ENCODE measurements at regions not wholly inside any gene's neighbourhood (a gene's known extent, or its start where the extent isn't known, plus 50 kb on each side); places are given as distances from the start of the nearest gene placed in this dataset.
"Not testable (repeated sequence)": the region's sequence is repeated elsewhere in the genome, so short reads cannot be mapped to it uniquely, and the experiment has no call there.

DNA sequence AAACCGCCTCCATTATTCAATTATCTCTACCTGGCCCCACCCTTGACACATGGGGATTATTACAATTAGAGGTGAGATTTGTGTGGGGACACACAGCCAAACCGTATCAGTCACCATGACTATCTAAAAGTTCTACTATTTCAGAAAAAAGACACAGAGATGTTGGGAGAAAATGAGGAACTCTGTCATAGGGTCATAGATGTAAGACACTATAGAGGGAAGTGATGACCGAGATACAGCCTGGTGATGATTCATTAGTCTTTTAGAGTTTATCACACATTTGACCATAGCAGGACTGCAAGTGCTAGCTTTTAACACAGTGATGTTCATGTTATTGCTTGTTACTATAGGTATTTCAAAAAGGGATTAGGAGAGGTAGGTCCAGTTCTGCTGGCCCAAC, 357.0 kb upstream of the AADAT start:
- TF ChIP-seq ZNF274 (IDR thresholded peaks at IDR 0.05; ENCODE audit: low read depth, low read length) (no peak), YY1 (IDR thresholded peaks at IDR 0.05; ENCODE audit: insufficient read depth, insufficient read length) (no peak), SUZ12 (IDR thresholded peaks at IDR 0.05; ENCODE audit: extremely low read depth, insufficient read depth, insufficient read length) (no peak)
- no peaks in the 10 kb centered on the region for H3K9me3 ChIP-seq (ENCODE audit: insufficient read depth, low read length)
- no peak overlapping the region for H3K9ac ChIP-seq (ENCODE audit: insufficient read length, low read depth)
- no peak for DNase-seq (ENCODE audit: low read depth, low spot score)
- H3K4me3 ChIP-seq (ENCODE audit: insufficient read length, low read depth) = no peak overlapping the region
- H3K36me3 ChIP-seq (ENCODE audit: insufficient read depth, insufficient read length, low read length) = no peaks in the 10 kb centered on the region
- no peaks in the 10 kb centered on the region for H3K27me3 ChIP-seq (ENCODE audit: insufficient read depth, insufficient read length)
- no peaks in the 10 kb centered on the region for H3K4me1 ChIP-seq (ENCODE audit: insufficient read depth, insufficient read length)

DNA sequence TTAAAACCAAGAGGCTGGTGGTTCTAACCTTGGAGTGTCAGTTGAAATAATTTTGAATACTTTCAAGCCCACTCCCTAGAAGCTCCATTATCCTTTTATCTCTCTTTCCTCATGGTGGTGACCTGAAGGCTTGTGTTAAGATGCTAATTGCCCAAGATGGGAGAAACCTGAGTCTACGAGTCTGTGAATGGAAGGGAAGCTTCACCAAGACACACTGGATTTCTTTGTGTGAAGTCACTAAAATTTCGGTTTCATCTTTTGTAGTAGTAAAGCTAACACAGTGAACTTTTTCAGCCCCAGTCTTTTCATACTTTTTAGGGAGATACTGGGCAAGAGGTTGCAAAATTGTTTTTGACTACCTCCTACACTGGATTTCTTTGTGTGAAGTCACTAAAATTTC, 351.4 kb upstream of the AADAT start:
- DNase-seq (ENCODE audit: low read depth, low spot score) = not testable (repeated sequence)

DNA sequence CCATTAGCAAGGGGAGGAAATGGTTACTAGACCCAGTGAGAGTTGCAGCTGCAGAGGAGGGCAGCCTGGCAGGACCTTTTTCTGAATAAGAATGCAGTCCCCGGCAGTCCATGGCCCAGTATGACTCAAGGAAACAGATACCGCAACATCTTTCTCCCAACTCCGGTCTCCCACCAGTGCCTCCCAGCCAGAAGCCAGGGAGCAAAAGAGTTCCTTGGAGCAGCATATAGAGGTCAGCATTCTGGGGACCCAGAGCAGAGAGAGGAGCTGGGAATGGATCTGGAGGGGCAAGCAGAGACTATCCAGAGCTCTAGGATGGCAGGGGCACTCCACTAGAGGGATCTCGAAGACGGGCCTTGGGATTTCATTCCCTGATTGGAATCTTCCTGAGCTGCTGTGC, 339.2 kb upstream of the AADAT start:
- Histone ChIP-seq H3K27me3 (ENCODE audit: insufficient read depth, insufficient read length) (no peaks in the 10 kb centered on the region), H3K4me3 (ENCODE audit: insufficient read length, low read depth) (no peak overlapping the region), H3K9me3 (ENCODE audit: insufficient read depth, low read length) (no peaks in the 10 kb centered on the region), H3K9ac (ENCODE audit: insufficient read length, low read depth) (no peak overlapping the region), H3K4me1 (ENCODE audit: insufficient read depth, insufficient read length) (no peaks in the 10 kb centered on the region), H3K36me3 (ENCODE audit: insufficient read depth, insufficient read length, low read length) (no peaks in the 10 kb centered on the region)
- no peak for DNase-seq (ENCODE audit: low read depth, low spot score)
- TF ChIP-seq SUZ12 (IDR thresholded peaks at IDR 0.05; ENCODE audit: extremely low read depth, insufficient read depth, insufficient read length) (no peak), ZNF274 (IDR thresholded peaks at IDR 0.05; ENCODE audit: low read depth, low read length) (no peak), YY1 (IDR thresholded peaks at IDR 0.05; ENCODE audit: insufficient read depth, insufficient read length) (no peak)

More for the DNA sequence above, 351.4 kb upstream of the AADAT start:
- not testable (repeated sequence) for H3K9ac ChIP-seq (ENCODE audit: insufficient read length, low read depth); H3K4me3 ChIP-seq (ENCODE audit: insufficient read length, low read depth); H3K9me3 ChIP-seq (ENCODE audit: insufficient read depth, low read length); H3K36me3 ChIP-seq (ENCODE audit: insufficient read depth, insufficient read length, low read length); H3K4me1 ChIP-seq (ENCODE audit: insufficient read depth, insufficient read length); H3K27me3 ChIP-seq (ENCODE audit: insufficient read depth, insufficient read length)

DNA sequence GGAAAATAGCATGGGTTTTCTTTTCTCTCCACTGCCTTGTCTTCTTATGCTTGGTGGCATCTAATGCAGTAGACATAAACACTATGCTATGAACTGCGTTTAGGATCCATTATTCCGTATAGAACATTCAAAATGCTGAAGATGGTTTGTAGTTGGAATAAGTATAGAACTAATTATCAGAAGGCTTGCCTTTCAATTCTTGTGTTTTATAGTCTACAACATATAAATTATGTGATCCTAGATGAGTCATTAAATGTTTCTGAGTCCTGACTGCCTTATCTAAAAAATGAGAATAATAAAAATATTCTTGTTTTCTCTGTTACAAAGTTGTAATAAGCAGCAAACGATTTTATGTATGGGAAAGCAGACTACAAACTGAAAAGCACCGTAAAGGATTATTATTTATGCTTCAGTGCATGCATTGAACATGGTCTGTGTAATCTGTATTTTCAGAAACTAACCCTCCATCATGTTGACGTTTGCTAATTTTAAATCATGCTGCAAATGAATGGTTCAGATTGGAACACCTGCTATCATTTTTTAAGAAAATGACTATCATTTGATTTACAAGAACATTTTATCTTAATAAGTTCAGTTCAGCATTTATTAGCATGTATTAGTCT, 335.9 kb upstream of the AADAT start:
- Histone ChIP-seq H3K9ac (ENCODE audit: insufficient read length, low read depth) (no peak overlapping the region), H3K9me3 (ENCODE audit: insufficient read depth, low read length) (no peaks in the 10 kb centered on the region), H3K4me3 (ENCODE audit: insufficient read length, low read depth) (no peak overlapping the region), H3K36me3 (ENCODE audit: insufficient read depth, insufficient read length, low read length) (no peaks in the 10 kb centered on the region), H3K4me1 (ENCODE audit: insufficient read depth, insufficient read length) (no peaks in the 10 kb centered on the region), H3K27me3 (ENCODE audit: insufficient read depth, insufficient read length) (no peaks in the 10 kb centered on the region)
- TF ChIP-seq ZNF274 (IDR thresholded peaks at IDR 0.05; ENCODE audit: low read depth, low read length) = no peak
- TF ChIP-seq YY1 (IDR thresholded peaks at IDR 0.05; ENCODE audit: insufficient read depth, insufficient read length) = no peak
- TF ChIP-seq SUZ12 (IDR thresholded peaks at IDR 0.05; ENCODE audit: extremely low read depth, insufficient read depth, insufficient read length) = no peak
- DNase-seq (ENCODE audit: low read depth, low spot score) = no peak

DNA sequence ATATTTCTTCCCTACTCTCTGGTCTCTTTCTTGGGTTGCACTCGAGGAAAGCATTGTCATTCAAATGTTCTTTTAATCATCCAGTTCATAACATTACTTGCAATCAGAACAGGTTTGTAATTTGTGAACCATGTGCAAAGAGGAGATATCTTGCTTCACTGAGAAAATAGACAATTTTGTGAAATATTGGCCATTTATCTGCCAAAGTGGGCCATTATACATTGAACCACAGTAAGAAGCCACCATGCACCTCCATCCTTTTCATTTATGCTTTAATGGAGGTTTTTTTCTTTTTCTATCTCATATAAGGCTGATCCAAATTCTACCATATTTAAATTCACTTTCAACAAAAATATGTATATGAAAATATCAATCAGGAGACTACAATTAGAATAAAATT, 335.3 kb upstream of the AADAT start:
- H3K9me3 ChIP-seq (ENCODE audit: insufficient read depth, low read length) = no peaks in the 10 kb centered on the region
- H3K4me1 ChIP-seq (ENCODE audit: insufficient read depth, insufficient read length) = no peaks in the 10 kb centered on the region
- no peak overlapping the region for H3K9ac ChIP-seq (ENCODE audit: insufficient read length, low read depth)
- no peaks in the 10 kb centered on the region for H3K27me3 ChIP-seq (ENCODE audit: insufficient read depth, insufficient read length)
- no peak overlapping the region for H3K4me3 ChIP-seq (ENCODE audit: insufficient read length, low read depth)
- no peak for TF ChIP-seq ZNF274 (IDR thresholded peaks at IDR 0.05; ENCODE audit: low read depth, low read length)
- TF ChIP-seq YY1 (IDR thresholded peaks at IDR 0.05; ENCODE audit: insufficient read depth, insufficient read length) = no peak
- TF ChIP-seq SUZ12 (IDR thresholded peaks at IDR 0.05; ENCODE audit: extremely low read depth, insufficient read depth, insufficient read length) = no peak
- no peak for DNase-seq (ENCODE audit: low read depth, low spot score)
- no peaks in the 10 kb centered on the region for H3K36me3 ChIP-seq (ENCODE audit: insufficient read depth, insufficient read length, low read length)

DNA sequence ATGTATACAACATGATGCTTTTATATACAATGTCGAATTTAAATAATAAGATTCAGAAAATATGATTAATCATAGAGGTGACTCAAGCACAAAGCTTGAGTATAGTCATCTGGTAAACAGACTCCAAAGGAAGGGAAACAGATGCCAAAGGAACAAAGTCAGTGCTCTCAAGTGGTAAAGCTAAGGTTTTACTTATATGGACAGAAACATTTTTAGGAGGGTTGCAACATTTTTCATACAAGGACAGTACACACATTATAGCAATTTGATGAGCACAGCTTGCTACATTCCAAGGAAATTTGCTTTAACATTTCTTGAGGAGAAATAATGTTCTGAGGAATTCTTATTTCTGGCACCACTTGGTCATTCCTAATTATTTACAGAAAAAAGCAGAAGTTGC, 333.4 kb upstream of the AADAT start:
- Histone ChIP-seq H3K9ac (ENCODE audit: insufficient read length, low read depth) (no peak overlapping the region), H3K27me3 (ENCODE audit: insufficient read depth, insufficient read length) (no peaks in the 10 kb centered on the region), H3K36me3 (ENCODE audit: insufficient read depth, insufficient read length, low read length) (no peaks in the 10 kb centered on the region), H3K4me1 (ENCODE audit: insufficient read depth, insufficient read length) (no peaks in the 10 kb centered on the region), H3K9me3 (ENCODE audit: insufficient read depth, low read length) (no peaks in the 10 kb centered on the region), H3K4me3 (ENCODE audit: insufficient read length, low read depth) (no peak overlapping the region)
- no peak for TF ChIP-seq ZNF274 (IDR thresholded peaks at IDR 0.05; ENCODE audit: low read depth, low read length)
- TF ChIP-seq SUZ12 (IDR thresholded peaks at IDR 0.05; ENCODE audit: extremely low read depth, insufficient read depth, insufficient read length) = no peak
- no peak for TF ChIP-seq YY1 (IDR thresholded peaks at IDR 0.05; ENCODE audit: insufficient read depth, insufficient read length)
- no peak for DNase-seq (ENCODE audit: low read depth, low spot score)

DNA sequence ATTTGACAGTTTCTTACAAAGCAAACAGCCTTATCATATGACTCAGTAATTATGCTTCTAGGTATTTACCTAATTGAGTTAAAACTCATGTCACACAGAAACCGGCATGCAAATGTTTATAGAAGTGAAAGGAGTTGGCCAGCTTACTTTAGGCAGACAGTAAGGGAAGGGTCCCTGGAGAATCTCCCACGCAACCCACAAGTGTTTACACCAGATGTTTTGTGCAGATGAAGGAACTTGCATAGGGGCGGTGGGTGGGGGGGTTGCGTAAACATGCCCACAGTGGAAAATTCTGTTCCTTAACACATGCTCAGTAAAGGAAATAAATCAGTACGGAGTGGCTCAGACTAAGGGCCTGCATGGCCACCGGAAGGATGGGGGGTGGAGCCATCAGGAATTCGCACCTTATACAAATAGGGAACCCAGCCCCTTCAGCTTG, 330.5 kb upstream of the AADAT start:
- no peak for TF ChIP-seq SUZ12 (IDR thresholded peaks at IDR 0.05; ENCODE audit: extremely low read depth, insufficient read depth, insufficient read length)
- no peak for TF ChIP-seq ZNF274 (IDR thresholded peaks at IDR 0.05; ENCODE audit: low read depth, low read length)
- no peak for TF ChIP-seq YY1 (IDR thresholded peaks at IDR 0.05; ENCODE audit: insufficient read depth, insufficient read length)
- no peaks in the 10 kb centered on the region for H3K4me1 ChIP-seq (ENCODE audit: insufficient read depth, insufficient read length)
- H3K9me3 ChIP-seq (ENCODE audit: insufficient read depth, low read length) = no peaks in the 10 kb centered on the region
- no peaks in the 10 kb centered on the region for H3K36me3 ChIP-seq (ENCODE audit: insufficient read depth, insufficient read length, low read length)
- DNase-seq (ENCODE audit: low read depth, low spot score) = no peak
- H3K27me3 ChIP-seq (ENCODE audit: insufficient read depth, insufficient read length) = no peaks in the 10 kb centered on the region
- H3K9ac ChIP-seq (ENCODE audit: insufficient read length, low read depth) = no peak overlapping the region
- H3K4me3 ChIP-seq (ENCODE audit: insufficient read length, low read depth) = no peak overlapping the region

All from NT2/D1 (cell line).